ENCODE measurements at regions not wholly inside any gene's neighbourhood (a gene's known extent, or its start where the extent isn't known, plus 50 kb on each side); places are given as distances from the start of the nearest gene placed in this dataset.

DNA sequence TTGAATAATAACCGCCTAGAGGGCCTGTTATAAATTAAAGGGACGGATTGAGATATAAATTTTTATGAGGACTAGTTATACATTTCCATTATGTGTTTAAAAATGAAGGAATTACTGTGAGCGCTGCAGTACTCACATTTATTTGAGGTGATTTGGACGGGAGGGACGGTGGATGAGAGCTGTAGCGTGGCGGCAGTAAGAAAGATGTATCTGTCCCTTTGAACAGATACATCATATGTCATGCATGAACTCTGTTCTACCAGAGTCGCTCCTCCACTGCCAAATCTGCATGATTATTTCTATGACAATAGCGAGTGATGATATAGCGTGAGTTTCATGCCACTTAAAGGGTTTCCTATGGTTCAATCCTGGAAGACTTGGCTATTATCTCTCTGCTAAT is 538.8 kb downstream of the MCTP2 start:
- DNase-seq = no peak

DNA sequence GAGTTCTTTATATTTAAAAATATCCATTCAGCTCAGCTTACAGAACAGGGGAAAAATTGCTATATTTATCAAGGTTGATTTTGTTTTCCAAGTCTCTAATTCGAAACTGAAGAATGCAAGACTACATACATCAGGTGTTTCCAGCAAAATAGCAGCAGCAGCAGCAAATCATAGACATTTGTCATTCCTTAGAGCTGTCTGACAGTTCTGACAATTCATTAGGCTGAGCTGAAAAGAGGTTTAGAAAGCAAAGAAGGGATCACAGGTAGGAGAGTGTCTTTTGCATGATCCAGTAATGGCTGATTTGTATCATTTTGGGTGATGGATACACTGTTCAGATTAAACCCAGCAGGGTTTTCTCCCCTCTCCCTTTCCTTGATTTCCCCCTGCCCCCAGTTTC is 545.7 kb downstream of the MCTP2 start:
- no peak for DNase-seq

DNA sequence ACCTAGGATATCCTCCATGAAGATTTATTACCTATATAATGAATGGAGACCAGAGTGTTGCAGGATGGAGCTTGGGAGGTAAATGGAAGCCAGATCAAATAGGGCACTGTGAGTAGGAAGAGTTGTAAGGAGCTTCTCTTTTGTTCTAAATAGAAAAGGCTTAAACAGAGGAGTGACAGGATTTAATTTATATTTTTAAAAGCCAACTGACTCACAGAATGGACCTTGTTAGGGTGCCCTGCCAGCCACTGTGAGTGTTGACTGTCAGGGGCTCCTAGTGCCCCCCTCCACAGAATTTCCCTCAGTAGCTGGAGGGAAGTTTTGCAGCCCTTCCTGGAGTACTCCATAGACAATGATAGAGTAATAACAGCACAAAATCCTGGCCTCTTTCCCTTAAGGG is 547.5 kb downstream of the MCTP2 start:
- no peak for DNase-seq

DNA sequence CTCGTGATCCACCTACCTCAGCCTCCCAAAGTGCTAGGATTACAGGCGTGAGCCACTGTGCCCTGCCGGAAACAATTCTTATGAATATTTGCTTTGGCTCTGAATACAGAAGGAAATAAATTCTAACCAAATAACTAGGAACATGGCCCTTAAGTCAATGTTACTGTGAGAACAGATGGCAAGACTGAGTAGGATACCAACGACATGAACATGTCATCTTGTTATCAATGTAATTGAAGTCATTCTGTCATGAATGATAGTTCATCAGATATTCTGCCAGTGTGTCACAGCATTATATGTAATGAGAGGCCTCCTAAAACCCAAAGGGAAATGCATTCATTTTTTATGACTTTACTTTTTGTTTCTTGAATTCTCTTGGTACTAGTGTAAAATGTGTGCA is 548.8 kb downstream of the MCTP2 start:
- DNase-seq = no peak

DNA sequence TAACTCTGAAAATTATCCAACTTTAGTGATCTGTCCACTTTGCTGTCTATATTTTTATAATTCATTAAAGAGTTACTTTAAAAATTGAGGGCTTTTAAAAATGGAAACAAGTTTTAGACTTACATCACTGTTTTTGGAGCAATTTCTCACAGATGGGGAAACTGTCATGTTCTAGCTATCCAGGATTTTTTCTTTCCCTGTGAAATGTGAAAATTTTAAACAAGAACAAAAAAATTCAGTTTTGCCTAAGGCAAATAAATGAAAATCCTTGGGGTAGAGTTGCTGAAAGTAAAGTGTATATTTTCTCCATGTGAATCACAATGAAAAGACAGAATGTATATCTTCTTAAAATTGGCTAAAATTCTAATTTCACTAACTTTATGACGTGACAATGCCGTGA is 553.7 kb downstream of the MCTP2 start:
- no peak for DNase-seq

DNA sequence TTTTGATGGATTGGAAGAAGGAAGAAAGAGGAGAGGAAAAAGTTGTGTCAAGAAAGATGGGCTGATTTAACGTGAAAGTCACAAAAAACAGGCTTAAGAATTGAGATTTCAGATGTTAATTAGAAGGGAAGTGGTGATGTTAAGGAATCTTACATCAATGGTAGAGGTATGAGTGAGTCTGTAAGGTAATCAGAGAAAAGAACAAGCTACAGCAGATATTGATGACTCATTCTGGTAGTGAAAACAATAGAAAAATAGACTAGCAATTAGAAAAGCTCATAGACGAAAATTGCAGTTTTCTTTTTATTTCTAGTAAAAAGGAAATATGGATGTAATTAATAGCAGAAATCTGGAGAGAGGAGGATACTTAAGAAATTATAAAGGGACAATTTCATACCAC is 559.6 kb downstream of the MCTP2 start:
- DNase-seq = no peak

DNA sequence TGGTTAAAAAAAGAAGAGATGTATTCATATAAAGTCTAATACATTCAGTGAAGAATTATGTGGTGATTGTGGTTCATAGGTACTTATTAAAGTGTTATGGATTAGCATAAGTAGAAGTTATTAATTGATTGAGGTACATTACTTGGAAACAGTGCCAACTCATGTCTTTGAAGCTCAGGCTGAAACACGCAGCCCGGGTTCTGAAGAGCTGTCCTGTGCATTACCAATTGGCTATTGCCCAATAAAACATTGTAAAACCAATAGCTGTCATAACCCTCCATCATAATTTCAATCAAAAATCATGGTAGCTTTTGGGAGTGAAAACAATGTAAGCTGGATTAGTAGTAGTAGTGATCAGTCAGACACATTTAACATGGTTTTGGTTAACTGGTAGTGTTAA is 560.1 kb downstream of the MCTP2 start:
- no peak for DNase-seq

DNA sequence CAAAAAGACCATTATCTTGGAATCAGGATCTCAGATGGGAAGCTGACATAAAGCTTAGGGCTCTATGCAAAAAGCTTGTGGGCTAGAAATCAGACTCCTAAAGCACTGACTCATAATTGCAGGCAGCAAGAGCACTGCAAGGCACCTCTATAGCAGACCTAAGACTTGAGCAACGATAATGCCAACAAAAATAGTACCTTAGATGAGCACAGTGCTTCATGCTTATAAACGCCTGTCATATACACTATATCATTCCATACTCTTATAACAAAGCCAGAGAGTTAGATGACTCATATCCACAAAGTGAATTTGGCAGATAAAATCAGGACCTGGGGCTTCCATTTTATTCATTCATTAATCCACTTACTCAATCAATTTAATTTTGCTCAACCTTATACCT is 560.8 kb downstream of the MCTP2 start:
- DNase-seq = no peak

DNA sequence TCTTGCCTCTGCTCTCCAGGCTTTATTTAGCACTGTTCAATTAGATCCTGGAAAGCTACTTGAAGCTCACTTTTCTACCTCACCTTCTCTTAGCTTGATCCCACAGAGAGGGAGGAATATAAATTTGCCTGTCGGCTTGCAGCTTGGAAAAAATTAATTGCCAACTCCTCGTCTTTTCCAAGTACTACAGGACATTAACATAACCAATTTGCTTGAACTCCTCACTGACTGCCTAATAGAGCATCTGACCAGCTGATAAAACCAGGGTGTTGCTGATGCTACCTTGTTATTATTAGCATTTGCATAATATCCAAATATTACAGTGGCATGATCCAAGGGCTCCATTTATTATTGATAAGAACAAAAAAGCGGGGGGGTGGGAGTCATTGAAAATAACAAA is 561.8 kb downstream of the MCTP2 start:
- DNase-seq = no peak

DNA sequence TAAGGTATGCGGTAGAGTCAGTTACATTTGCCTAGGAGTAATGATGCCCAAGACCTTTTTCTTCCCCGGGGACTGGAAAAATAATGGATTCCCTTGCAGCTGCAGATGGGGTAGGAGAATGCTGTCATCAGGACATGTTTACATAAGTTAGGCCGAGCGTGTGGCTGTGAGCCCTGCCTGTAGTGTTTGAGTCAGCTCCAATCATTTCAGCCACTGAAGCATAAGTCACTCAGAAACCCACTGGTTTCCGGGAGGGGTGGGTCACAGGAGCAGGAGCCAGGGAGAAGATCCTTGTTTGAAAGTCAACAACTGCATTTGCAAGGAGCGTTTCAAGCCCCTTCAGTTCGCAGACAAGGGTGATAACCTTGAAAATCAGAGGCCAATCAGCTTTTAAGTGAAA is 562.3 kb downstream of the MCTP2 start:
- no peak for DNase-seq

DNA sequence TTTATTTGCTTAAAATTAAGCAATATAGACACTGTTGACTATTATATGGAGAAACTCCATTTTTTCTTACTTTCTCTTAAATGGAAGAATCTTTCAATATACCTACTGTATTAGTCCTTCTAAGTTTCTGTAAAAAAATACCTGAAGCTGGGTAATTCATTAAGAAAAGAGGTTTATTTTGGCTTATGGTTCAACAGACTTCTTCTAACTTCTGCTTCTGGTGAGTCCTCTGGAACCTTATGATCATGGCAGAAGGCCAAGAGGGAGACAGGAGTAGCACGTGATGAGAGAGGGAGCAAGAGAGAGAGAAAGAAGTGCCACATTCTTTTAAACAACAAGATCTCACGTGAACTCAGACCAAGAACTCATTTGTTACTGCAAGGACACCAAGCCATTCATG is 573.3 kb downstream of the MCTP2 start:
- no peak for DNase-seq

DNA sequence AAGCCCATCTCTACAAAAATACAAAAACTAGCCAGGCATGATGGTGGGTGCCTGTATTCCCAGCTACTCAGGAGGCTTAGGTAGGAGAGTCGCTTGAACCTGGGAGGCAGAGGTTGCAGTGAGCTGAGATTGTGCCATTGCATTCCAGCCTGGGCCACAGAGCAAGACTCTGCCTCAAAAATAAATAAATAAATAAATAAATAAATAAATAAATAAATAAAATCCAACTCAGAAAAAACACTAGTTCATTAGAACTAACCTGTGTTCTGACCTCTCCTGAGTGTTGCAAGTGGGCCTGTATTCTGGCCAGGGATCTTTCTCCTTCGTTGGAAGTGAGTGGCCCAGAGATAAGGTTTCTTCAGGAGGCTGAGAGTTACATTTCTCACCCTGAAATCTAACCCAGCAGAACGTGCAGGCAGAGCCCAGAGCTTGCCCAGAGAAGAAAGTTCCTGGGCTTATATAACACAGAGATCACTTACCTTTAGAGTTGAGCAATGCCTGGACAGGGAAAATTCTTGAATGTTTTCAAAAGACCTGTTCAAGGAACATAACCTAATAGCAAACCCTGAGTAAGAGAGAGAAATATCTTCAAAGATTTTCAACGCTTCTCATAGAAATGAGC is 583.9 kb downstream of the MCTP2 start:
- no peak for DNase-seq

DNA sequence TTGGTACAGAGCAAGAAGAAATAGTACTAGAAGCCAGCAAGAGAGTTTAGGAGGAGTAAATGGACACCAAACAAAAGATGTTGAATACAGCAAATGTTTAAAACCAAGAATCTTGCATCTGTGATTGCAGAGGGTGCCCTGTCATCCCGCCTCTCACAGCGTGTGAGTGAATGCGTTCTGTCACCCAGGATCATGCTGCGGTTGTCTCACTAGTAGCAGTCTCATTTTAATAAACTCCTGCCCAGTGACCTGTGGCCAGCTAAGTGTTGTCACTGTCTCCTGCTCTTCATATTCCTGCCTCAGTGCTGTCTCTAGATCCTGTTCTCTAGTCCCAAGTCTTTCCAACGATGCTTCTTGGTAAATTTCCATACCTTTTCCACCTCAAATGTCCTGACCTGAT is 584.6 kb downstream of the MCTP2 start:
- DNase-seq = no peak

DNA sequence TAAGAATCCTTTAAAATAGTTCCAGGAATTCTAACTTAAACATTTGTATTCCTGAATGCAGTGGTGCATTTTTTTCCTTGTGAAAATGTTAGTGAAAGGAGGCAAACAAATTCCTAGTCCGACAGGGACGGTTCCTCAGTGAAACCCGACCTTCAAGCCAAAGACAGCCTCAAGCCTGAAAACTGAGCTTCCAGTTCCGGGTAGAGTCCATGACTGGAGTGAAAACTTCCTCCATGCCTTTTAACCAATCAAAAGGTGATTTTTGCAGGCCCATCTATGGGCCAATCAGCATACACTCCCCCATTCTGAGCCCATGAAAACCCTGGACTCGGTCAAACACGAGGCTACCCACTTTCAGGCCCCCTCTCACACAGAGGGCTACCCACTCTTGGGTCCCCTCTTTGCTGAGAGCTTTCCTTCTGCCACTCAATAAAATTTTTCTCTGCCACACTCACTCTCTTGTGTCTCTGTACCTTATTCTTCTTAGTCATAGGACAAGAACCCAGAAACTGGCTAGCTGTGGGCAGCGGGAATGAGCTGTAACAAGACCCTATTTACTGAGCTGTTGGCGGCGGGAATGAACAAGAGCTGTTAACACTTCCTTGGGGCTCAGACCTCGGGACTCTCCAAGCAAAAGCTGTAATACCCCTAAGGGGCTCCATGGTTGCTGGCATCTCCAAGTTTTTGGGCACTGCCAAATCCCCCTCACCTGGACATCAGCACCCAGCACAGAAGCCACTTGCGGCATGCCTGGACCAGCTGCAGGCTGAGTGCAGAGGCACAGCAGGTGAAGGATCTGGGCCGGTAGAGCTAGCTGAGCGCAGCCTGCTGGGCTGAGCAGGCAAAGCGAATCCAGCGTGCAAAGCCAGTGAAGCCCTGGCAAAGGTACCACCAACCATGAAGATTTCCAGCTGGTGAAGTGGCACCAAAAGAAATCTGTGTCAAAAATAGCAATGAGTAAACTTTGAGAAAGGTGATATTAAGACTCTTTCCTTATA is 598.8 kb downstream of the MCTP2 start:
- DNase-seq = no peak

DNA sequence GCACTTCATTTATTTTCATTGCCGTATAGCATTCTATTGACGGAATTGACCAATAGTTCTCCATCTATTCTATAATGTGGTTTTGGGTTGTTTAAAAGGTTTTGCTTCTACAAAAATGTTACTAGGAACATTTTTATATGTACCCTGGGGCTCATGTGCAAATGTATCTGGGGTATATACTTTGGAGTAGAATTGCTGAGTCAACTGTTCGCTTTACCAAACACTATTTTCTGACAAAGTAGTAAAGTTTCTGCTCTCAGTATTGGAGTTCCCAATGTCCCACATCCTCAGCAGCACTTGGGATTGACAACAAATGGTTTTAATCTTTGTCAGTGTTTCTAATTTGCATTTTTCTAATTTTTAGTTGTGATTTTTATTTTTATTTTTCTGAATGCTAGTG is 602.6 kb downstream of the MCTP2 start:
- no peak for DNase-seq

DNA sequence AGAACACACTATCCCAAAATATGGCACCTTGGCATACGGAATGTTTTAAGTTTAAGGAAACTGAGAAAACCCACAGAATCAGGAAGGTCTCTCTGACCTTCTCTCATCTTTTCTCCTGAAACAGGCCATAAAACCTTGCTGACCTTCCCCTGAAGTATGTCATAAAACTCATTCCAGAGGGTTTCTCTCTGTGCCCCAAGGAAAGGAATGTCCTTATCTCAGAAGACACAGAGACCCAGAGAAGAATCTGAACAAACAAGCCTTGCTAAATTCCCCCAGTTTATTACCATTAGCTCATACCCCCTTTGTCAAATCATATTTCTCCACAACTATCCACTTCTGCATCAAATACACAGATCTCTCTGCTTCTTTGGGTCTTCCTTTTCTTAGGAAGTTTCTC is 603.1 kb downstream of the MCTP2 start:
- no peak for DNase-seq

DNA sequence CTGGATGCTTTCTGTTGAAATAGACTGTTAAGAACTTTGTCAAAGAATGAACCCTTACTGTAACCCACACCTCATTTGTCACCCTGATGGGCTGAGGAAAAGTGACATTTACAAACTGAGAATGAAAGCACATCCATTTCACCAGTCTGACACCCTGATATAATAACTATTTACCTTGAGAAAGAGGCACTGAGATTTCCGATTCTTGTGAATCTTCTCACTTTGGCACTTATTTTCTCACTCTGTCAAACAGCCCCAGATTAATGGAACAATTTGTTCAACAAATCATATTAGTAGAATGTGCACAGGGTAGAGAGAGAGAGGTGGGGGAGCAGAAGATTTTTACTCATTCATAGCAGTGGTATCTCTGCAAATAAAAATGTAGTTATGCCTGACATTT is 606.9 kb downstream of the MCTP2 start:
- no peak for DNase-seq

DNA sequence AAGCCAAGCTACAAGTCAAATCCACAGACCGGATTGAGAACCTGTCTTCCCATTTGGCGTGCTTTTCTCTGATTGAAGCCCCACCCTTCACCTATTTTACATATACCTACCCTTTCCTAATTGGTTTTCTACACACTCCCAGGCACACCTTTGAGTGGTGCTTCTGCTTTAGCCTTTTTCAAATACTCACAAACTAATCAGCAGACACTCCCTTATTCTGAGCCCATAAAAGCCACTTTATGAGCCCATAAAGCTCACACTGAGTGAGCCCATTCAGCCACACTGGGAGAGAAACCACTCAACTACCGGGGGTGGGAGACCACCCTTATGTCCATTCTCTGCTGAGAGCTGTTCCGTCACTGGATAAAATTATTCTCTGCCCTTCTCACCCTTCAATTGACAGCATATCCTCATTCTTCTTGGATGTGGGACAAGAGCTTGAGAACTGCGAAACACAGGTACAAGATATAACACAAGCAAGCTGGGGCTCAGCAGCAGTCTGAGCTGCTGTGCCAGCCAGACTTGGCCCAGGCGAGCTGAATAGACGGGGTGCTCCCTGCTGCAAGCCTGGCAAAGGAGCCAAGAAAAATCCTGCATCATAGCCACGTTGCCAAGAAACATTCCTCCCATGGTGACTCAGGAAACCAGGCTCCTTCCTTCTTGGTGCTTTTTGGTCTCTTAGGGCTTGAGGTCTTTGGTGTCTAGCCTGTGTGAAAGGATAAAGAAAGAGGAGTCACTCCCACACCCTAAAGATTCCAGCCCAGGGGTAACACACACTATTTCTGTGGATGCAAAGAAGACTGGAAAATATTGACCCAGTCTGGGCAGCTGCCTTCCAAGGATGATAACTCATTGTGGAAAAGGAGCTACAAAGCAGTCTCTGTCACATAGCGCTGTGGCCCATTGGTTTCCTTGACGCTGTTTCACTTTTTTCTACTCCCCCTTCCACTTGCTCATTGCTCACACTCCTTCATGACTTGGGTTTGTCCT is 609.7 kb downstream of the MCTP2 start:
- DNase-seq = no peak

DNA sequence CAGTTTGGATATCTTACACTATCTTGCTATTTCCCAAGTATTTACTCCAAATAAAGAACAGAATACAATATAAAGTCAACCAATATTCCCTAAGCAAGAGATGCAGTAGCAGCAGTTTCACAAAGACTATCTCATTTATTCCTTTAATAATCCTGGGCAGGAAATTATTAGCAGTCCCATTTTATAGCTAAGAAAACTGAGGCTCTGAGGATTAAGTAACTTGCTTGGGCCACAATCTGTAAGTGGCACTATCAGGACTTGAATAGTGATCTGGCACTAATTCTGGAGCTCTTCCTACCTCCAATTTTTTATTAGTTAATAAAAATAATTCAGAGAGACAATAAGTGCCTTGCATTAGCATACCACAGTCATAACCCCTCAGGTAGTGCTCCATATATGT is 611.7 kb downstream of the MCTP2 start:
- DNase-seq = no peak

DNA sequence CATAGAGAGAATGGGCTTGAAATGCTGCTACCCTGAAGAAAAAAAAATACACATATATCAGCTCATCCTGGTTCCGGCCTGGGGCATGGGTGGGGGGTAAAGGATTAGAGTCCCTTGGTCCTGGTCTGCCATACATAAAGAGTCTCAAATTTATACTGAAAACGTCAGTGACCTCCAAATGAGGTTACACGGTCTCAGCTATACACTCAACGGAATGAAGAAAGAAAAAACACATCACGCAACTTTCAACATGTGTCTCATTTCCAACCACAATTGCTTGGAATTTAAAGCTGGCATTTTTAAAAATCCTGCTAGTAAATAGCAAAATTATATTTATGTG is 612.8 kb downstream of the MCTP2 start:
- no peak for DNase-seq

DNA sequence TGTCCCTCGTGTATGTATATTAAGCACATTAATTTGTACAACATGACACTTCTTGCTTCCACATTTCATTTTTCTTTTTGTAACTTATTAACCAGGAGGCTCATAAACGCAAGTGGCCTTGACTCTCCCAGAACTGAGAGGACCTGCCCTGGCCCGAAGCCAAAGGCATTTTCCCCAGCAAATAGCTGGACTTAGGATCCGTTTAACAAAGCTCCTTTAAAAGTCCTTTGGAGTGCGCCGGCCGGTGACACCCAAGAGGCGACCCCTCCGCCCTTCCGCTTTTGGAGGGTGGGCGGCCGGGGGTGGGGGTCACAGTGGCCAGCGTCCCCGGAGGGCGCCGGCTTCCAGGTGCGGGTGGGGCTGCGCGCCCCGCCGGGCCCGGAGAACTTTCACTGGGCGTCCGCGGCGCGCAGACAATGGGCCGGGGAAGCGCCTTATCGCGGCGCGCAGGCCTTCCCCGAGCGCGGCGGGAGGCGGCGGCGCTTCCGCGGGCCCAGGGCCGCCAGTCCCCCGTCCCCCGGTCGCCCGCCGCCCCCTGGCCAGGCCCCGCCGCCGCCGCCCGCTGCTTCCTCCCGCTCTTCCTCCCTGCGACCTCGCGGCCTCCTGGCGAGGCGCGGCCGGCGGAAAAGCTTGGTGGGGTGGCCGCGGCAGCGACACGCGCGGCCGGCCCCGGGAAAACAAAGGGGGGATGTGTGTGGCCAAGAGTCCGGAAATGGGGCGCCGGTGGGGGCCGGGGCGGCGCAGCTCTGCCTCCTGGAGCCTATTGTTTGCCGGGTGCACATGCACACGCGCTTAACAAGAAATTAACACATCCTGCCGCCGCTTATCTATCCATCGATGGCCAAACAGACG is 613.4 kb downstream of the MCTP2 start:
- DNase-seq = no peak

DNA sequence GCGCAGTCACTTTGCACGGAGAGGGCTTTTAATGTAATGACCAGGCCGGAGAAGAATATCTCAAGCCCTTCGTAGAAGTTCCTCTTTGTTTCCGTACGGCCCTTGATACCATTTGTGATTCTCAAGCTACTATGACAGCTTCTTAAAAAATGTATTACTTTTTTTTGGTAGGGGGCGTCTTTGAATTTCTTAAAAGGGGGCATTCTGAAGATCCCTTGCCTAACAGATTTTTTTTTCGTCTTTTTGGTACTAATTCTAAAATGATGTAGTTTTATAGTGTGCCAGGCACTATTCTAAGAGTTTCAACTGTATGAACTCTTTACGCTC is 614.0 kb downstream of the MCTP2 start:
- no peak for DNase-seq

DNA sequence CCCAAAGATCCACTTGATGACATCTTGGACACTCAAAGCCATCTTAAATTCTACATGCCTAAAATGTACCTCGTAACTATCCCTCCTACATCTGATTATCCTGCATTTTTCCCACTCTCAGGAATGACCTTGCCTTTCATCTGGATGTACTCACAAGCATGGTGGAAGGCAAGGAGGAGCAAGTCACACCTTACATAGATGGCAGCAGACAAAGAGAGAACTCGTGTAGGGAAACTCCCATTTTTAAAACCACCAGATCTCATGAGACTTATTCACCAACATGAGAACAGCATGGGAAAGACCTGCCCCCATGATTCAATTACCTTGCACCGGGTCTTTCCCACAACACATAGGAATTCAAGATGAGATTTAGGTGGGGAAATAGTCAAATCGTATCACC is 616.0 kb downstream of the MCTP2 start:
- DNase-seq = no peak
